ENCODE measurements at regions not wholly inside any gene's neighbourhood (a gene's known extent, or its start where the extent isn't known, plus 50 kb on each side); places are given as distances from the start of the nearest gene placed in this dataset.

DNA sequence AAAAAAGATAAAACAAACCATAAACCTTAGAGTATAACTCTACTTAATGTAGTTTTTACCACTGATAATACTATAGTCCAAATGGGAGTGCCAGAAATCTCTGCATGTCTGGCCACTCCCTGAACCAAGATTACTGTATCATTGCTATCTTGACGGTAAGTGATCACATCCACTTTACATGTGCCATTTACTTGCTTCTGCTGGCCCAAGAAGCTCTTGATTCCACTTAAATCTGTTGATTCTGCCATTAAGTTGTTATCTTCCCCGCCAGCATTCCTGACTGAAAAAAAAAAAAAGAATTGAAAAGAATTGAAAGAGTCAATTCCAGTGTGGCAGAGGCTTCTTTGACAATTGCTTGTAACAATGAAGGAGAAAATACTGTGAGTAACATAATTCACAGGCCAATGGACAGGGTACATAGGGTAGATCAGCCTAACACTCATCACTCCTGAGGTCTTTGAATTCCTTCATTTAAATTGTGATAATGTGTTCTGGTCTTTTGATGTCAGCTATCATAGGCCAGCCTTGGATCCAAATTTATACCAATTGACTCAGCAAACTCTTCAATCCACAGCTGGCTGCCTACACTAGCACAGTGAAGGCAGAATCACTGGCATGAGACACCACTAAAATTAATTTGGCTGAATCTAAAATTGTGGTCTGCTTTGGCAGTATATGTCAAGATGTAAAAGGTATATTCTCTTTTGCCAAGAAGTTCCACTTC is 665.2 kb upstream of the FLRT2 start:
- Histone ChIP-seq H3K27ac (ENCODE audit: low read length) (no peak overlapping the region), H3K27me3 (ENCODE audit: control insufficient read depth, insufficient read depth, low read length) (no peaks in the 10 kb centered on the region), H3K9me3 (ENCODE audit: control insufficient read depth, low read depth, low read length) (no peaks in the 10 kb centered on the region), H3K4me3 (ENCODE audit: low read length) (no peak overlapping the region), H3K36me3 (ENCODE audit: control insufficient read depth, insufficient read depth, low read length) (no peaks in the 10 kb centered on the region), H3K4me1 (ENCODE audit: control insufficient read depth, insufficient read depth, low read length) (no peaks in the 10 kb centered on the region)
- DNase-seq = no peak
- WGBS (ENCODE audit: insufficient coverage, low lambda C conversion rate) = 93% methylated on average over 2 of the region's 2 CpGs

DNA sequence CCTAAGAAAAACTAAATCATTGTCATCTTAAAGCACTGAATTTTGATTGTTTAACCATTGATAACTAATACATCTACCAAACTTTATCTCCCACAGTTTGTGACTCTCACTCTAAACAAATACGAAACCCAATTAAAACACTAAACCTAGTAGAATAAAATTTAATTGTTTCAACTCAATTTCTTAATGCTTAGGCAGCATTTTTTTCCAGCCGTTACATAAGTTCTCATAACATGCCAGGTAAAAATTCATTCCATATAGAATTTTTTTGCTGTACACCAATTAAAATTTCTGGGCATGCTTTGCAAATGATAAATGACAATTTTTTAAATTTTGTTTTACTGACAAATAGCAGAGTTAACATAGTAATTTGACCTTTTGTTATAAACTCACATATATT is 658.2 kb upstream of the FLRT2 start:
- Histone ChIP-seq H3K4me3 (ENCODE audit: low read length) (no peak overlapping the region), H3K36me3 (ENCODE audit: control insufficient read depth, insufficient read depth, low read length) (no peaks in the 10 kb centered on the region), H3K27me3 (ENCODE audit: control insufficient read depth, insufficient read depth, low read length) (no peaks in the 10 kb centered on the region), H3K27ac (ENCODE audit: low read length) (no peak overlapping the region), H3K4me1 (ENCODE audit: control insufficient read depth, insufficient read depth, low read length) (no peaks in the 10 kb centered on the region), H3K9me3 (ENCODE audit: control insufficient read depth, low read depth, low read length) (no peaks in the 10 kb centered on the region)
- no peak for DNase-seq
- 100% methylated on average over 2 of the region's 2 CpGs for WGBS (ENCODE audit: insufficient coverage, low lambda C conversion rate)

GRCh38 chr14:84874436-84874835 is 655.5 kb upstream of the FLRT2 start:
- Histone ChIP-seq H3K36me3 (ENCODE audit: control insufficient read depth, insufficient read depth, low read length) (no peaks in the 10 kb centered on the region), H3K4me3 (ENCODE audit: low read length) (no peak overlapping the region), H3K27me3 (ENCODE audit: control insufficient read depth, insufficient read depth, low read length) (no peaks in the 10 kb centered on the region), H3K9me3 (ENCODE audit: control insufficient read depth, low read depth, low read length) (no peaks in the 10 kb centered on the region), H3K4me1 (ENCODE audit: control insufficient read depth, insufficient read depth, low read length) (no peaks in the 10 kb centered on the region), H3K27ac (ENCODE audit: low read length) (no peak overlapping the region)
- DNase-seq = no peak
- 86% methylated on average over 1 of the region's 2 CpGs for whole genome bisulfite sequencing (ENCODE audit: insufficient coverage, low lambda C conversion rate)

- Histone ChIP-seq H3K4me1 (ENCODE audit: control insufficient read depth, insufficient read depth, low read length) (no peaks in the 10 kb centered on the region), H3K36me3 (ENCODE audit: control insufficient read depth, insufficient read depth, low read length) (no peaks in the 10 kb centered on the region), H3K27ac (ENCODE audit: low read length) (no peak overlapping the region), H3K4me3 (ENCODE audit: low read length) (no peak overlapping the region), H3K9me3 (ENCODE audit: control insufficient read depth, low read depth, low read length) (no peaks in the 10 kb centered on the region), H3K27me3 (ENCODE audit: control insufficient read depth, insufficient read depth, low read length) (no peaks in the 10 kb centered on the region)
- no peak for DNase-seq
- no CpG with 5 or more reads among the region's 1 CpG for WGBS (ENCODE audit: insufficient coverage, low lambda C conversion rate)
Measured at GRCh38 chr14:84877061-84877460, 652.9 kb upstream of the FLRT2 start.

GRCh38 chr14:84882830-84883229 is 647.1 kb upstream of the FLRT2 start:
- 100% methylated on average over 1 of the region's 1 CpG for WGBS (ENCODE audit: insufficient coverage, low lambda C conversion rate)
- Histone ChIP-seq H3K4me3 (ENCODE audit: low read length) (no peak overlapping the region), H3K4me1 (ENCODE audit: control insufficient read depth, insufficient read depth, low read length) (no peaks in the 10 kb centered on the region), H3K36me3 (ENCODE audit: control insufficient read depth, insufficient read depth, low read length) (no peaks in the 10 kb centered on the region), H3K27me3 (ENCODE audit: control insufficient read depth, insufficient read depth, low read length) (no peaks in the 10 kb centered on the region), H3K27ac (ENCODE audit: low read length) (no peak overlapping the region), H3K9me3 (ENCODE audit: control insufficient read depth, low read depth, low read length) (no peaks in the 10 kb centered on the region)
- no peak for DNase-seq

- no peak for DNase-seq
- WGBS (ENCODE audit: insufficient coverage, low lambda C conversion rate) = no CpG with 5 or more reads among the region's 3 CpGs
- no peak overlapping the region for H3K27ac ChIP-seq (ENCODE audit: low read length)
Measured at GRCh38 chr14:84885061-84885460, 644.9 kb upstream of the FLRT2 start.

DNA sequence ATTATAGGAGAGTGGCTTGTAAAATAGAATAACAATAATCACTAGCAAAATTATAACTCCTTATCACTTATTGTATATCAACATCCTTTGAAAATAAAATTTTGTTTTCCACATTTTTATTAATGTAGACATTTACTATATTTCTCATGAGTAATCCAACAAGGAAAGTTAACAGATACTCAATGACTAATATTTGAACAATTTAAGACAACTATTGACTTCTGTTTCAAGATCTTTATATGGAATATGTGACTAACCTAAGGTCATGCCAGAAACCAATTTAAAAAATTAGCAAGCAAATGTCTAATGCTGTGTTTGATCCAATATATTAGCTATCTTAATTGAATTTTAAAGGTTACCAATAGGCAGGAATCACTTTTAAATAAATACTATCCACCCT is 638.5 kb upstream of the FLRT2 start:
- Histone ChIP-seq H3K9me3 (ENCODE audit: control insufficient read depth, low read depth, low read length) (no peaks in the 10 kb centered on the region), H3K4me1 (ENCODE audit: control insufficient read depth, insufficient read depth, low read length) (no peaks in the 10 kb centered on the region), H3K27ac (ENCODE audit: low read length) (no peak overlapping the region), H3K27me3 (ENCODE audit: control insufficient read depth, insufficient read depth, low read length) (no peaks in the 10 kb centered on the region), H3K4me3 (ENCODE audit: low read length) (no peak overlapping the region), H3K36me3 (ENCODE audit: control insufficient read depth, insufficient read depth, low read length) (no peaks in the 10 kb centered on the region)
- no peak for DNase-seq

More at GRCh38 chr14:84885061-84885460, 644.9 kb upstream of the FLRT2 start:
- no peaks in the 10 kb centered on the region for H3K4me1 ChIP-seq (ENCODE audit: control insufficient read depth, insufficient read depth, low read length)
- H3K27me3 ChIP-seq (ENCODE audit: control insufficient read depth, insufficient read depth, low read length) = no peaks in the 10 kb centered on the region
- H3K4me3 ChIP-seq (ENCODE audit: low read length) = no peak overlapping the region
- H3K9me3 ChIP-seq (ENCODE audit: control insufficient read depth, low read depth, low read length) = no peaks in the 10 kb centered on the region
- H3K36me3 ChIP-seq (ENCODE audit: control insufficient read depth, insufficient read depth, low read length) = no peaks in the 10 kb centered on the region

DNA sequence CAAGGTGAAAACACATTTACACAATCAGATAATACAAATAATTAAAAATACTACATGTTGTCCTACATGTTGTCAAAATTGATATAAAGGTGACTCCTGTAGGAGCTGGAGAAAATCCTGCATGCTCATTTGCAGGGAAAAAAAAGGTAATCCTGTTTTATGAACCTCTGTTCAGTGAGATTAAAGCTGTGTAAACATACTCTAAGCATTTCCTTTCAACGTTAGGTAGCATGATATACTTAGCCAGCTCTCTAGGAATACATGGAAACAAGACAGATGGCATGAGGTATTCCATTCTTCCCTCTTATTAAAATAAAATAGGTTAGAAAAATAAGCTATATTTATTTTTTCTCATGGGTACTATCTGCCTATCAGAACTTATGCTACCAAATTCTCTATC is 635.7 kb upstream of the FLRT2 start:
- WGBS (ENCODE audit: insufficient coverage, low lambda C conversion rate) = no CpG with 5 or more reads among the region's 1 CpG
- H3K4me1 ChIP-seq (ENCODE audit: control insufficient read depth, insufficient read depth, low read length) = no peaks in the 10 kb centered on the region
- no peak for DNase-seq

DNA sequence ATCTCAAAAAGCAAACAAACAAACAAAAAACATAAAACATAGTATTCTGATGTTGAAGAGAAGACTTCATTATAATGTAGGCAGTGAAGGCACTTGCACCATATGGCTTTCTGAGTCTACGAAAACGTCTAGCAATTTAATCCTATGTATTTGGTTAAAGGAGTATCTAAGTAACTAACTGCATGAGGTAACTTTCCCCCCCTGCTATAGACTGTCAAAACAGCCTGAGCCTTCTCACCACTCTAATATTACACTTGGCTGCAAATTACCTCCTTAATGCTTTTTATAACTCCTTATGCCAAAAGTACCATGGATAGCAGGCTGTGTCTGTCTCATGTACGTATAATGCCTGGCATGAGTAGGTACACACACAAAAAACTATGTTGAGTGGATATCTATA is 607.6 kb upstream of the FLRT2 start:
- WGBS (ENCODE audit: insufficient coverage, low lambda C conversion rate) = no CpG with 5 or more reads among the region's 3 CpGs
- Histone ChIP-seq H3K27ac (ENCODE audit: low read length) (no peak overlapping the region), H3K27me3 (ENCODE audit: control insufficient read depth, insufficient read depth, low read length) (no peaks in the 10 kb centered on the region), H3K4me1 (ENCODE audit: control insufficient read depth, insufficient read depth, low read length) (no peaks in the 10 kb centered on the region), H3K36me3 (ENCODE audit: control insufficient read depth, insufficient read depth, low read length) (no peaks in the 10 kb centered on the region), H3K4me3 (ENCODE audit: low read length) (no peak overlapping the region), H3K9me3 (ENCODE audit: control insufficient read depth, low read depth, low read length) (no peaks in the 10 kb centered on the region)
- DNase-seq = no peak

More for the DNA sequence above, 635.7 kb upstream of the FLRT2 start:
- no peaks in the 10 kb centered on the region for H3K36me3 ChIP-seq (ENCODE audit: control insufficient read depth, insufficient read depth, low read length)
- no peak overlapping the region for H3K4me3 ChIP-seq (ENCODE audit: low read length)
- H3K27ac ChIP-seq (ENCODE audit: low read length) = no peak overlapping the region
- H3K9me3 ChIP-seq (ENCODE audit: control insufficient read depth, low read depth, low read length) = no peaks in the 10 kb centered on the region
- H3K27me3 ChIP-seq (ENCODE audit: control insufficient read depth, insufficient read depth, low read length) = no peaks in the 10 kb centered on the region

DNA sequence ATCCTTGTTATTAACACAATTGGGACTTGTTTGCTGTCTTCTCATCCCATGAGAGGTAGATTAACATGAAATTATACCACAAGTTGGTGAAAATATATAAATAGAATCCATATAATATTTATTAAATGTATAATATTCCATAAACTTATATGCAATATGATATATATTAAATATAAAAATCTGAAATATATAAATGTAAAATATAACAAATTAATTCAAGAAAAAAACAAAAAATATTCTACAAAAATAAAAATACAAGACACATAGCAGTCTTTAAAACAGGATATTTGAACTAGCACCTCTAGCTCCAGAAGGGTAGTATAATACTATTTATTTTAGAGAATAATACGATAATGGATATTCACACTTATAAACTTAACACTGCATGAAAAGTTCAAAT is 603.3 kb upstream of the FLRT2 start:
- DNase-seq = no peak

GRCh38 chr14:84927096-84927827 is 602.7 kb upstream of the FLRT2 start:
- Histone ChIP-seq H3K27me3 (ENCODE audit: control insufficient read depth, insufficient read depth, low read length) (no peaks in the 10 kb centered on the region), H3K4me3 (ENCODE audit: low read length) (no peak overlapping the region), H3K9me3 (ENCODE audit: control insufficient read depth, low read depth, low read length) (no peaks in the 10 kb centered on the region), H3K4me1 (ENCODE audit: control insufficient read depth, insufficient read depth, low read length) (no peaks in the 10 kb centered on the region), H3K36me3 (ENCODE audit: control insufficient read depth, insufficient read depth, low read length) (no peaks in the 10 kb centered on the region), H3K27ac (ENCODE audit: low read length) (no peak overlapping the region)
- no CpG with 5 or more reads among the region's 6 CpGs for WGBS (ENCODE audit: insufficient coverage, low lambda C conversion rate)
- DNase-seq = no peak

More for the DNA sequence above, 603.3 kb upstream of the FLRT2 start:
- no peak overlapping the region for H3K4me3 ChIP-seq (ENCODE audit: low read length)
- 100% methylated on average over 1 of the region's 1 CpG for WGBS (ENCODE audit: insufficient coverage, low lambda C conversion rate)
- H3K4me1 ChIP-seq (ENCODE audit: control insufficient read depth, insufficient read depth, low read length) = no peaks in the 10 kb centered on the region
- no peaks in the 10 kb centered on the region for H3K36me3 ChIP-seq (ENCODE audit: control insufficient read depth, insufficient read depth, low read length)
- no peaks in the 10 kb centered on the region for H3K9me3 ChIP-seq (ENCODE audit: control insufficient read depth, low read depth, low read length)
- no peak overlapping the region for H3K27ac ChIP-seq (ENCODE audit: low read length)
- H3K27me3 ChIP-seq (ENCODE audit: control insufficient read depth, insufficient read depth, low read length) = no peaks in the 10 kb centered on the region
